Right ventricle myocardium superior (tissue), 1 donor: ENCODE measurements at regions not wholly inside any gene's neighbourhood (a gene's known extent, or its start where the extent isn't known, plus 50 kb on each side); places are given as distances from the start of the nearest gene placed in this dataset.

ENCODE experiments used
- ATAC-seq: fragments of 200-7000 bp; cut with Tn5 transposase; one replicate; pipeline ENCODE4 v1.9.1; 2020; ENCODE audit warnings: mild to moderate bottlenecking; ENCODE audit not compliant: poor library complexity
- DNase-seq: peaks from one replicate; pipeline ENCODE4 v3.0.0-alpha.2; 2020
- intact Hi-C: fragments of 100-400 bp; cut with DNase I; formaldehyde crosslinking; loops from one replicate; pipeline ENCODE4 v1.11.2; 2022
- donor health status: DM: no; HTN: yes; CAD: no; lungs with severe emphysema.

- intact Hi-C loops: no loop called here
- DNase-seq (no peak), ATAC-seq (no peak)
These were observed 143.5 kb upstream of the NCKAP5 start for GRCh38 chr2:133711806-133712205.

- ATAC-seq (no peak), DNase-seq (no peak)
- intact Hi-C loops: no loop called here
These were observed 144.1 kb upstream of the NCKAP5 start for GRCh38 chr2:133712369-133712768.

- intact Hi-C loops: no loop called here
- ATAC-seq: no peak
These were observed 144.9 kb upstream of the NCKAP5 start for GRCh38 chr2:133713049-133713580.

GRCh38 chr2:133716166-133716565, 147.9 kb upstream of the NCKAP5 start:
- no peak for ATAC-seq
- intact Hi-C loops: no loop called here
- no peak for DNase-seq

More at GRCh38 chr2:133713049-133713580, 144.9 kb upstream of the NCKAP5 start:
- no peak for DNase-seq

GRCh38 chr2:133717497-133717896, 149.2 kb upstream of the NCKAP5 start:
- DNase-seq (no peak), ATAC-seq (no peak)
- intact Hi-C loops: no loop called here

- ATAC-seq (peak; percentile 96), DNase-seq (peak; percentile 56)
- intact Hi-C loops: no loop called here
These were observed 150.5 kb upstream of the NCKAP5 start for GRCh38 chr2:133718688-133719201.

GRCh38 chr2:133720429-133720828, 152.2 kb upstream of the NCKAP5 start:
- no peak for ATAC-seq
- intact Hi-C loops: no loop called here
- DNase-seq: no peak

- ATAC-seq (no peak), DNase-seq (no peak)
- intact Hi-C loops: no loop called here
These were observed 152.9 kb upstream of the NCKAP5 start for GRCh38 chr2:133721118-133721517.

GRCh38 chr2:133723133-133723532, 154.9 kb upstream of the NCKAP5 start:
- ATAC-seq: no peak
- intact Hi-C loops: no loop called here
- DNase-seq: no peak

GRCh38 chr2:133726973-133727372, 158.7 kb upstream of the NCKAP5 start:
- ATAC-seq (no peak), DNase-seq (no peak)
- intact Hi-C loops: no loop called here

- ATAC-seq (no peak), DNase-seq (no peak)
- intact Hi-C loops: no loop called here
These were observed 163.8 kb upstream of the NCKAP5 start for GRCh38 chr2:133732059-133732458.

GRCh38 chr2:133732982-133733900, 165.0 kb upstream of the NCKAP5 start:
- ATAC-seq (no peak), DNase-seq (no peak)
- intact Hi-C loops: no loop called here

- DNase-seq (no peak), ATAC-seq (no peak)
These were observed 165.6 kb upstream of the NCKAP5 start for GRCh38 chr2:133733901-133734255.

GRCh38 chr2:133734716-133735495, 166.6 kb upstream of the NCKAP5 start:
- ATAC-seq: no peak
- intact Hi-C loops: no loop called here
- no peak for DNase-seq

More at GRCh38 chr2:133733901-133734255, 165.6 kb upstream of the NCKAP5 start:
- intact Hi-C loops: no loop called here

- ATAC-seq: no peak
- DNase-seq: no peak
- intact Hi-C loops: no loop called here
These were observed 168.4 kb upstream of the NCKAP5 start for GRCh38 chr2:133736674-133737073.

- ATAC-seq (no peak), DNase-seq (no peak)
- intact Hi-C loops: no loop called here
These were observed 169.2 kb upstream of the NCKAP5 start for GRCh38 chr2:133737242-133737993.

GRCh38 chr2:133739039-133739438, 170.8 kb upstream of the NCKAP5 start:
- ATAC-seq (no peak), DNase-seq (no peak)
- intact Hi-C loops: no loop called here

- intact Hi-C loops: no loop called here
- DNase-seq: no peak
- ATAC-seq: no peak
These were observed 172.2 kb upstream of the NCKAP5 start for GRCh38 chr2:133740500-133740899.
